Prostate gland (tissue), 2 donors: ENCODE measurements at regions not wholly inside any gene's neighbourhood (a gene's known extent, or its start where the extent isn't known, plus 50 kb on each side); places are given as distances from the start of the nearest gene placed in this dataset.

Experiments
- DNase-seq: peaks from one replicate; pipeline ENCODE4 v3.0.0-alpha.2; 2019; ENCODE audit warnings: low spot score
- H3K27ac ChIP-seq, 2 donors: fragments of 200-600 bp; sonication (generic); 2 replicates each; pipeline ENCODE4 v1.5.1; 2017 to 2019
- H3K27me3 ChIP-seq: fragments of 200-600 bp; sonication (generic); replicated peaks from 2 replicates; pipeline ENCODE4 v1.5.1; 2019; ENCODE audit not compliant: insufficient read depth
- H3K36me3 ChIP-seq, 2 donors: fragments of 200-600 bp; sonication (generic); 1 replicate in 1 of 2; 2 replicates in 1 of 2; pipeline versions ENCODE4 v1.5.1 to v1.8.1; 2017 to 2019
- H3K4me1 ChIP-seq: fragments of 200-600 bp; sonication (generic); replicated peaks from 2 replicates; pipeline ENCODE4 v1.5.1; 2019
- H3K4me3 ChIP-seq, 2 donors: fragments of 200-600 bp; sonication (generic); 2 replicates each; pipeline ENCODE4 v1.5.1; 2017 to 2019
- H3K9me3 ChIP-seq: fragments of 200-600 bp; sonication (generic); 2 replicates; pipeline ENCODE4 v1.5.1; 2017
- POLR2A ChIP-seq: fragments of 450-650 bp; IDR thresholded peaks from one replicate; pipeline ENCODE4 v1.6.1; 2016; ENCODE audit warnings: antibody characterized with exemption, mild to moderate bottlenecking
- POLR2AphosphoS5 ChIP-seq: sonication (generic); formaldehyde crosslinking; IDR thresholded peaks from one replicate; pipeline ENCODE4 v1.6.1; 2017; ENCODE audit warnings: antibody characterized with exemption
- WGBS: methylation state at CpG from one replicate; pipeline ENCODE4 v1.1.5; 2018; 5-methylcytosine and 5-hydroxymethylcytosine counted together
- intact Hi-C: fragments of 100-400 bp; cut with DNase I; formaldehyde crosslinking; loops from one replicate; pipeline ENCODE4 v1.14.2; 2022
- TF ChIP-seq, protein P1 (sequence below), 4 experiments: fragments of 200-600 bp in 2 of 4; fragments of 450-650 bp in 2 of 4; sonication (generic) in 2 of 4; IDR thresholded peaks; 1 replicate in 3 of 4; 2 replicates in 1 of 4; pipeline ENCODE4 v1.5.1; 2016 to 2019; ENCODE audit warnings: antibody characterized with exemption in 4 of 4, mild to moderate bottlenecking in 2 of 4, moderate library complexity in 2 of 4

DNA sequence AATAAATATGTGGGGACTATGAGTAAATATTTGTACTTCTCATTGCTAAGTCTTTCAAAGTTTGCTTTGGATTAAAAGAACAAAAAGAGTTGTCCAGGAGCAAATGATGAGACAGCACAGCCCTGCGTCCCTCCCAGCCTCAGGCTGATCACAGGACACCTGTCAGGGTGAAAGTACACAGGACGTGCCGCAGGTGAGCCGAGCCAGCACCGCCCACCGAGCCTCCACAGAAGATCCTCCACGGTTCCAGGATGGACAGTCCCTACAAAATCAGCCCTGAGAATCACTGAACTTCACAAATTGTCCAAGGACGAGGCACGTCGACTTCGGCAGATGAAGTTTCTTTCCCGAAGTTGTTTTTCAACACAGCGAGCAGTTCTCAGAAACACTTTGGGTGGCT is 661.5 kb downstream of the BRD1 start:
- Histone ChIP-seq H3K27me3 (peaks cover 10% of the 10 kb centered on the region), H3K4me3 (no peak overlapping the region), H3K9me3 (no peaks in the 10 kb centered on the region), H3K27ac (no peak overlapping the region), H3K36me3 (no peaks in the 10 kb centered on the region), H3K4me1 (no peaks in the 10 kb centered on the region)
- intact Hi-C loops = no loop called here
- TF ChIP-seq POLR2A (no peak), POLR2AphosphoS5 (no peak)
- TF ChIP-seq, protein P1, sequence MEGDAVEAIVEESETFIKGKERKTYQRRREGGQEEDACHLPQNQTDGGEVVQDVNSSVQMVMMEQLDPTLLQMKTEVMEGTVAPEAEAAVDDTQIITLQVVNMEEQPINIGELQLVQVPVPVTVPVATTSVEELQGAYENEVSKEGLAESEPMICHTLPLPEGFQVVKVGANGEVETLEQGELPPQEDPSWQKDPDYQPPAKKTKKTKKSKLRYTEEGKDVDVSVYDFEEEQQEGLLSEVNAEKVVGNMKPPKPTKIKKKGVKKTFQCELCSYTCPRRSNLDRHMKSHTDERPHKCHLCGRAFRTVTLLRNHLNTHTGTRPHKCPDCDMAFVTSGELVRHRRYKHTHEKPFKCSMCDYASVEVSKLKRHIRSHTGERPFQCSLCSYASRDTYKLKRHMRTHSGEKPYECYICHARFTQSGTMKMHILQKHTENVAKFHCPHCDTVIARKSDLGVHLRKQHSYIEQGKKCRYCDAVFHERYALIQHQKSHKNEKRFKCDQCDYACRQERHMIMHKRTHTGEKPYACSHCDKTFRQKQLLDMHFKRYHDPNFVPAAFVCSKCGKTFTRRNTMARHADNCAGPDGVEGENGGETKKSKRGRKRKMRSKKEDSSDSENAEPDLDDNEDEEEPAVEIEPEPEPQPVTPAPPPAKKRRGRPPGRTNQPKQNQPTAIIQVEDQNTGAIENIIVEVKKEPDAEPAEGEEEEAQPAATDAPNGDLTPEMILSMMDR (IDR thresholded peaks at IDR 0.05) = no peak
- no peak for DNase-seq
- 58% methylated on average over 13 of the region's 13 CpGs for WGBS

DNA sequence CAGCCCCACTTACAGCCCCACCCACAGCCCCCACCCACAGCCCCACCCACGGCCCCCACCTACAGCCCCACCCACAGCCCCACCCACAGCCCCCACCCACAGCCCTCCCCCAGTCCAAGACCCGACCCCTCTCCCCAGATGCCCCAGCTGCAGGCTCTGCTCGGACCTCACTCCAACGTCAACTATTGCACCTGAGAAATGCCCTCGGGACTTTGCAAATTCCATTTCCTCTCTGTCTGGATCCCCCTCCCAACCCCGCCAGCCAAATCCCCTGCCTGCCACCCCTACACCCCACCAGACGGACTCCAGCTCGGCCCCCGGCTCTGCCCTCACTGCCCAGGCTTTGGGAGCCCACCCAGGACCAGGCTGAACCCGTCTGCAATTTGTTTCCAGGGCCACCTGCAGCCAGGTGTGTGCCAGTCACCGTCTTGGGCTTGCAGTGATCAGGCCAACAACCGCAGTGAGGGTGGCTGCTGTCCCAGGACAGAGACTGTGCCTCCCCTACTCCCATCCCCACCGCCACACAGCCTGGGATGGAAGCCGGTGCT is 662.8 kb downstream of the BRD1 start:
- intact Hi-C loops = no loop called here
- DNase-seq = no peak
- Histone ChIP-seq H3K27me3 (peaks cover 17% of the 10 kb centered on the region), H3K9me3 (no peaks in the 10 kb centered on the region), H3K4me1 (no peaks in the 10 kb centered on the region), H3K36me3 (no peaks in the 10 kb centered on the region), H3K4me3 (no peak overlapping the region), H3K27ac (no peak overlapping the region)
- WGBS = 39% methylated on average over 13 of the region's 14 CpGs
- TF ChIP-seq POLR2AphosphoS5 (no peak), POLR2A (no peak)
- TF ChIP-seq, protein P1 (IDR thresholded peaks at IDR 0.05) = no peak

DNA sequence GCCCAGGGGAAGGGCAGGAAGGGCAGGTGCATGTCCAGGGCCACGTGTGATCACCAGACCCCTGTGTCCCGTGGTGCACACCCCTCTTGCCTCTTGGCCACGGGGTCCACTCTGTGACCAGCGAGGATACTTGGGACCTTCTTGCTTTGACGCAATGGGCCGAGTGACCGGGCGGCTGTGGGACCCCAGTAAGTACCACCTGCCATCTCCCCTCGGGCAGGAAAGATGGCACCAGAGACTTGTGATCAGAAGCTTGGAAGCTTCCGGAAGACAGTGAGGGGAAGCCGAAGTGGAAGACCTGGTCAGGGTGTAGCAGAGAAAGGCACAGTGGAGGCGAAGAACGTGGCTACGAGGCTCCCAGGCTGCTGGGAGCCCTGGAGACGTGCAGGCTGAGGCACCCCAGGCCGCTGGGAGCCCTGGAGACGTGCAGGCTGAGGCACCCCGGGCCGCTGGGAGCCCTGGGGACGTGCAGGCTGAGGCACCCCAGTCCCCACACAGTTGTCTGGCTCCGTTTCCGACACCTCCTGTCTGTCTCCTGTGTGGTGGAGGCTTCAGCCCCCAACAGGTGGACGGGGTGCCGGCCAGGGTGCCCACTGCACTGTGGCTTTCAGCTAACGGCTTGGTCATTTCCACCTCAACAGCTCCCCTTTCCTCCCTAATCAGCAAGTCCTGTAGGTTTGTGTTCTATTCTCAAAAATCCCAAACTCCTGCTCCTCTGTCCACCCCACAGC is 663.5 kb downstream of the BRD1 start:
- 72% methylated on average over 24 of the region's 25 CpGs for WGBS
- intact Hi-C loops = no loop called here
- no peaks in the 10 kb centered on the region for H3K9me3 ChIP-seq
- TF ChIP-seq POLR2AphosphoS5 (no peak), POLR2A (no peak)
- TF ChIP-seq, protein P1 (IDR thresholded peaks at IDR 0.05) = no peak
- no peak overlapping the region for H3K4me3 ChIP-seq
- no peak for DNase-seq
- H3K27ac ChIP-seq = no peak overlapping the region
- H3K4me1 ChIP-seq = no peaks in the 10 kb centered on the region
- no peaks in the 10 kb centered on the region for H3K36me3 ChIP-seq
- H3K27me3 ChIP-seq = peaks cover 17% of the 10 kb centered on the region

DNA sequence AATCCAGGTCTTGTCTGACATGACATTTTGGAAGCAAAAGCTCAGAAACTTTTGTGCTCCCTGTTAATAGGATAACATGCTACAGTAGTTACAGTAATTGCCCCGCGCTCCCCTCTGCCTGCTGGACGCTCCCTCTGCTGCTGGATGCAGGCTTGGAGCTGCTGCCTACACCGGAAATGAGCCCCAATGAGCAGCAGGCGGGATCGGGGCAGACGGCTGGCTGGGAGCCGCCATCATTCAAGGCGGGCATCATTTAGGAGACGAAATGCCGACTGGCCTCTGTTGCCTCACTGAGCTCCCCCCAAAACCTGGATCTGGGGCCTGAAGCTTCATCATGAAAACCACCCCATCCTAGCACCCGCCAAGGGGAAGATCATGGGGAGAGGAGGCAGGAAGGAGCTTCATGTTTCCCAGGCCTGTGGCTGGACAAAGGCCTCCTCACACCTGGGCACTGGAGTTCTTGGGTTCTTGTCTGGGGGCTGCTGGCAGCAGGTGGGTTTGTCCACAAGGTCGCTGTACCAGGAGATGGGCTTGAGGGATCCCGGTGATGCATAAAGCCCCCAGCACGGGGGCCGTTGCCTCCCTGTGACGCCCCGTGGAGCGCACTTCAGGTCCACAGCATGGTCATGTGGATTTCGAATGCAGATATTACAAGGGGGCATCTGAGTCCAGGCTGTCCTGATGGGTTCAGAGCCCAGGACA is 664.3 kb downstream of the BRD1 start:
- no peaks in the 10 kb centered on the region for H3K9me3 ChIP-seq
- no peak for DNase-seq
- H3K4me3 ChIP-seq = no peak overlapping the region
- TF ChIP-seq POLR2AphosphoS5 = no peak
- TF ChIP-seq POLR2A = no peak
- TF ChIP-seq, protein P1 (IDR thresholded peaks at IDR 0.05) = no peak
- no peaks in the 10 kb centered on the region for H3K4me1 ChIP-seq
- no peak overlapping the region for H3K27ac ChIP-seq
- no peaks in the 10 kb centered on the region for H3K36me3 ChIP-seq
- peaks cover 22% of the 10 kb centered on the region for H3K27me3 ChIP-seq
- 75% methylated on average over 18 of the region's 20 CpGs for WGBS
- intact Hi-C loops = no loop called here

DNA sequence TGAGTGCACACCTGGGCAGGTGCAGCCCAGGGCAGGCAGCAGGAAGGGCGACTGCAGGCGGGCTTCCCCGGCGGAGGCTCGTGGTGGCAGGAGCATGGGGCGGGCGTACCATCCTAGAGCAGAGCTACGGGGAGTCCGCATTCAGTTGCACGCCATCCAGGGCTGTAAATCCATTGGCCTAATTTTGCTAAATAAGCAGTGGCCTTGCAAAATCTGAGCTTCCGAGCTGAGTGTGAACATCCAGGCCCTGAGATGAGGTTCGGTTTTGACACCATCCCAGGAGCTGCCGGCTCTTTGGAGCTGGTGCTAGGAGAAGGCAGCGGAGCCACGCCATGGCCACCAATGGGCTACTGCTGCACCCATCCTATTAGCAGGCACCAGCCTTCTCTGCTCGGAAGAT is 664.8 kb downstream of the BRD1 start:
- intact Hi-C loops = no loop called here
- H3K9me3 ChIP-seq = no peaks in the 10 kb centered on the region
- no peaks in the 10 kb centered on the region for H3K36me3 ChIP-seq
- TF ChIP-seq POLR2AphosphoS5 = no peak
- TF ChIP-seq, protein P1 (IDR thresholded peaks at IDR 0.05) = no peak
- DNase-seq = no peak
- no peaks in the 10 kb centered on the region for H3K4me1 ChIP-seq
- no peak overlapping the region for H3K4me3 ChIP-seq
- H3K27me3 ChIP-seq = peaks cover 23% of the 10 kb centered on the region
- no peak overlapping the region for H3K27ac ChIP-seq
- WGBS = 74% methylated on average over 16 of the region's 16 CpGs
